ENCODE measurements at regions not wholly inside any gene's neighbourhood (a gene's known extent, or its start where the extent isn't known, plus 50 kb on each side); places are given as distances from the start of the nearest gene placed in this dataset.

- DNase-seq = no peak
These were observed 289.5 kb downstream of the RRAGC start for GRCh38 chr1:38569932-38570656.

- DNase-seq = no peak
These were observed 291.3 kb downstream of the RRAGC start for GRCh38 chr1:38568061-38568857.

GRCh38 chr1:38567401-38567800 lies 292.2 kb downstream of the RRAGC start:
- no peak for DNase-seq

GRCh38 chr1:38565020-38565491 lies 294.5 kb downstream of the RRAGC start:
- DNase-seq = no peak

GRCh38 chr1:38563942-38564735 lies 295.4 kb downstream of the RRAGC start:
- DNase-seq = no peak

GRCh38 chr1:38561725-38562124 lies 297.8 kb downstream of the RRAGC start:
- DNase-seq = no peak

- DNase-seq = no peak
These were observed 298.5 kb downstream of the RRAGC start for GRCh38 chr1:38561110-38561509.

GRCh38 chr1:38560457-38560856 lies 299.1 kb downstream of the RRAGC start:
- DNase-seq = no peak

- DNase-seq = peak in 1 of 2 donors; percentile 0
These were observed 300.0 kb downstream of the RRAGC start for GRCh38 chr1:38559446-38560165.

GRCh38 chr1:38558500-38559445 lies 300.8 kb downstream of the RRAGC start:
- no peak for DNase-seq

- no peak for DNase-seq
These were observed 301.5 kb downstream of the RRAGC start for GRCh38 chr1:38558055-38558454.

GRCh38 chr1:38555594-38555993 lies 304.0 kb downstream of the RRAGC start:
- DNase-seq = no peak

- DNase-seq = no peak
These were observed 304.4 kb downstream of the RRAGC start for GRCh38 chr1:38555130-38555529.

GRCh38 chr1:38551318-38552307 lies 308.0 kb downstream of the RRAGC start:
- DNase-seq = no peak

- DNase-seq = no peak
These were observed 310.4 kb downstream of the RRAGC start for GRCh38 chr1:38549191-38549590.

- no peak for DNase-seq
These were observed 312.3 kb downstream of the RRAGC start for GRCh38 chr1:38547321-38547720.

- no peak for DNase-seq
These were observed 312.9 kb downstream of the RRAGC start for GRCh38 chr1:38546636-38547035.

GRCh38 chr1:38541223-38541622 lies 318.3 kb downstream of the RRAGC start:
- no peak for DNase-seq

- DNase-seq = no peak
These were observed 319.6 kb downstream of the RRAGC start for GRCh38 chr1:38539931-38540330.

GRCh38 chr1:38538834-38539233 lies 320.7 kb downstream of the RRAGC start:
- DNase-seq = no peak

Measured in inflammatory macrophage (primary cell).